ENCODE measurements at regions not wholly inside any gene's neighbourhood (a gene's known extent, or its start where the extent isn't known, plus 50 kb on each side); places are given as distances from the start of the nearest gene placed in this dataset.

DNA sequence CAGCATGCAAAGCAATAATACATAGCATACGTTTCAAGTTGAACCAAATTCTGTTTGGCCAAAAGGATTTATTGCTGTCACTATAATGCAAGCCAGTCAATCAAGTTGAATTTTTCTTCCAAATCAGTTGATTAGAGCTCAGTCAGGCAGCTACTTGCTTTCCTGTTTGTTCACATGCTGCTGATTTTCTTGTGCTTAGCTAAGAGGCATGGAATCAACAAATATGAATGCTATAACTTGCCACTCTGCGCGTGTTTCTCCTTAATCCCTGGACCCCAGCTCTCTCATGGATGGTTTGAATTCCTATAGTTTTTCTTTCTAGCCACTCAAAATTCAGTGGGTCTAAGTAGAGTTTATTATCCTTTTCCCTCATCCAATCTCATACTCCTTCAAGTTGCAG lies 311.3 kb downstream of the KLF5 start:
- H3K36me3 ChIP-seq (ENCODE audit: insufficient read depth, insufficient read length, low read length): no peaks in the 10 kb centered on the region
- no peaks in the 10 kb centered on the region for H3K9me3 ChIP-seq (ENCODE audit: insufficient read depth, low read length)
- TF ChIP-seq SUZ12 (IDR thresholded peaks at IDR 0.05; ENCODE audit: extremely low read depth, insufficient read depth, insufficient read length): no peak
- no peak for TF ChIP-seq ZNF274 (IDR thresholded peaks at IDR 0.05; ENCODE audit: low read depth, low read length)
- no peak for TF ChIP-seq YY1 (IDR thresholded peaks at IDR 0.05; ENCODE audit: insufficient read depth, insufficient read length)
- no peak overlapping the region for H3K9ac ChIP-seq (ENCODE audit: insufficient read length, low read depth)
- DNase-seq (ENCODE audit: low read depth, low spot score): no peak
- H3K4me1 ChIP-seq (ENCODE audit: insufficient read depth, insufficient read length): no peaks in the 10 kb centered on the region
- H3K4me3 ChIP-seq (ENCODE audit: insufficient read length, low read depth): no peak overlapping the region
- no peaks in the 10 kb centered on the region for H3K27me3 ChIP-seq (ENCODE audit: insufficient read depth, insufficient read length)

- Histone ChIP-seq H3K4me3 (ENCODE audit: insufficient read length, low read depth) (no peak overlapping the region), H3K4me1 (ENCODE audit: insufficient read depth, insufficient read length) (no peaks in the 10 kb centered on the region), H3K36me3 (ENCODE audit: insufficient read depth, insufficient read length, low read length) (no peaks in the 10 kb centered on the region), H3K9ac (ENCODE audit: insufficient read length, low read depth) (no peak overlapping the region), H3K9me3 (ENCODE audit: insufficient read depth, low read length) (no peaks in the 10 kb centered on the region), H3K27me3 (ENCODE audit: insufficient read depth, insufficient read length) (no peaks in the 10 kb centered on the region)
- DNase-seq (ENCODE audit: low read depth, low spot score): no peak
- TF ChIP-seq YY1 (IDR thresholded peaks at IDR 0.05; ENCODE audit: insufficient read depth, insufficient read length): no peak
- no peak for TF ChIP-seq SUZ12 (IDR thresholded peaks at IDR 0.05; ENCODE audit: extremely low read depth, insufficient read depth, insufficient read length)
- no peak for TF ChIP-seq ZNF274 (IDR thresholded peaks at IDR 0.05; ENCODE audit: low read depth, low read length)
Observed at GRCh38 chr13:73369095-73369494, 310.3 kb downstream of the KLF5 start.

GRCh38 chr13:73368608-73369007 lies 309.8 kb downstream of the KLF5 start:
- Histone ChIP-seq H3K4me1 (ENCODE audit: insufficient read depth, insufficient read length) (no peaks in the 10 kb centered on the region), H3K9me3 (ENCODE audit: insufficient read depth, low read length) (no peaks in the 10 kb centered on the region), H3K36me3 (ENCODE audit: insufficient read depth, insufficient read length, low read length) (no peaks in the 10 kb centered on the region), H3K4me3 (ENCODE audit: insufficient read length, low read depth) (no peak overlapping the region), H3K27me3 (ENCODE audit: insufficient read depth, insufficient read length) (no peaks in the 10 kb centered on the region), H3K9ac (ENCODE audit: insufficient read length, low read depth) (no peak overlapping the region)
- DNase-seq (ENCODE audit: low read depth, low spot score): no peak
- TF ChIP-seq ZNF274 (IDR thresholded peaks at IDR 0.05; ENCODE audit: low read depth, low read length): no peak
- TF ChIP-seq YY1 (IDR thresholded peaks at IDR 0.05; ENCODE audit: insufficient read depth, insufficient read length): no peak
- no peak for TF ChIP-seq SUZ12 (IDR thresholded peaks at IDR 0.05; ENCODE audit: extremely low read depth, insufficient read depth, insufficient read length)

- Histone ChIP-seq H3K4me3 (ENCODE audit: insufficient read length, low read depth) (no peak overlapping the region), H3K4me1 (ENCODE audit: insufficient read depth, insufficient read length) (no peaks in the 10 kb centered on the region), H3K36me3 (ENCODE audit: insufficient read depth, insufficient read length, low read length) (no peaks in the 10 kb centered on the region), H3K9ac (ENCODE audit: insufficient read length, low read depth) (no peak overlapping the region), H3K27me3 (ENCODE audit: insufficient read depth, insufficient read length) (no peaks in the 10 kb centered on the region), H3K9me3 (ENCODE audit: insufficient read depth, low read length) (no peaks in the 10 kb centered on the region)
- TF ChIP-seq YY1 (IDR thresholded peaks at IDR 0.05; ENCODE audit: insufficient read depth, insufficient read length) (no peak), SUZ12 (IDR thresholded peaks at IDR 0.05; ENCODE audit: extremely low read depth, insufficient read depth, insufficient read length) (no peak), ZNF274 (IDR thresholded peaks at IDR 0.05; ENCODE audit: low read depth, low read length) (no peak)
- no peak for DNase-seq (ENCODE audit: low read depth, low spot score)
Observed at GRCh38 chr13:73367886-73368285, 309.1 kb downstream of the KLF5 start.

DNA sequence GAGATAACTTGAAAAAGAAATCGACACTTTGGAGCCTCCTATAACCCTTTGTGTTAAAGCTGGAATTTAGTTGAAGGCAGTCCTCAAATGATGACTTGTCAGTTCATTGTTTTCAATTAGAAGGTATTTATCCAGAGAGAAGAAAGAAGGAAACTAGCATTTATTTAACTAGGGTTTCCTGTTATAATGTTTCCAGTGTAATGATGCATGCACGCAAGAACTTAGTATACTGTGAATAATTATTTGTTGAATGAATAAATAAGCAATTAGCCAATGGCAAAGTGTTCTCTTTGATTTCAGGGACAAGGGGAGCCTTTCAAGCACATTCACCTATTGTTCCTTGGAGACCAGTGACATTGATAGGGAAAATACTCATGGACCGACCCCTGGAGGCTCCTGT lies 307.4 kb downstream of the KLF5 start:
- DNase-seq (ENCODE audit: low read depth, low spot score): no peak
- Histone ChIP-seq H3K27me3 (ENCODE audit: insufficient read depth, insufficient read length) (no peaks in the 10 kb centered on the region), H3K36me3 (ENCODE audit: insufficient read depth, insufficient read length, low read length) (no peaks in the 10 kb centered on the region), H3K9me3 (ENCODE audit: insufficient read depth, low read length) (no peaks in the 10 kb centered on the region), H3K9ac (ENCODE audit: insufficient read length, low read depth) (no peak overlapping the region), H3K4me1 (ENCODE audit: insufficient read depth, insufficient read length) (no peaks in the 10 kb centered on the region), H3K4me3 (ENCODE audit: insufficient read length, low read depth) (no peak overlapping the region)
- TF ChIP-seq SUZ12 (IDR thresholded peaks at IDR 0.05; ENCODE audit: extremely low read depth, insufficient read depth, insufficient read length) (no peak), ZNF274 (IDR thresholded peaks at IDR 0.05; ENCODE audit: low read depth, low read length) (no peak), YY1 (IDR thresholded peaks at IDR 0.05; ENCODE audit: insufficient read depth, insufficient read length) (no peak)

DNA sequence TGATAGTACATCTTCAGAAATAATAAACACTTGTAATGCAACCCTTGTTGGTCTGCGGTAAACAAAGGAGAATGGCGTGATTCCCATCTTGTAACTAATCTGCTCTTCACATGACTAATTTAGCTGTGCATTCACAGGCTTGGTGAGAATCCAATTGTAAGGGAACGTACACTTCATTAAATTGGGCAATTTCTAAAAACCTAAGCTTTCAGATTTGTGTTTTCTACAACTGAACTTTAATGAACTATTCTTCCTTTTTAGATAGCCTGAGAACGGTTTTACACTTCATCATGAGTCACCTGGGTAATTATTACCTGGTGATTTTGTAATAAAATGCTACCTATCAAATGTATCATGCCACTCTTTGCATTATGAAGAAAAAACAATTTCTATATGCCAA lies 306.9 kb downstream of the KLF5 start:
- no peak overlapping the region for H3K9ac ChIP-seq (ENCODE audit: insufficient read length, low read depth)
- no peaks in the 10 kb centered on the region for H3K27me3 ChIP-seq (ENCODE audit: insufficient read depth, insufficient read length)
- no peaks in the 10 kb centered on the region for H3K36me3 ChIP-seq (ENCODE audit: insufficient read depth, insufficient read length, low read length)
- no peaks in the 10 kb centered on the region for H3K4me1 ChIP-seq (ENCODE audit: insufficient read depth, insufficient read length)
- DNase-seq (ENCODE audit: low read depth, low spot score): no peak
- H3K4me3 ChIP-seq (ENCODE audit: insufficient read length, low read depth): no peak overlapping the region
- H3K9me3 ChIP-seq (ENCODE audit: insufficient read depth, low read length): no peaks in the 10 kb centered on the region
- TF ChIP-seq YY1 (IDR thresholded peaks at IDR 0.05; ENCODE audit: insufficient read depth, insufficient read length) (no peak), SUZ12 (IDR thresholded peaks at IDR 0.05; ENCODE audit: extremely low read depth, insufficient read depth, insufficient read length) (no peak), ZNF274 (IDR thresholded peaks at IDR 0.05; ENCODE audit: low read depth, low read length) (no peak)

DNA sequence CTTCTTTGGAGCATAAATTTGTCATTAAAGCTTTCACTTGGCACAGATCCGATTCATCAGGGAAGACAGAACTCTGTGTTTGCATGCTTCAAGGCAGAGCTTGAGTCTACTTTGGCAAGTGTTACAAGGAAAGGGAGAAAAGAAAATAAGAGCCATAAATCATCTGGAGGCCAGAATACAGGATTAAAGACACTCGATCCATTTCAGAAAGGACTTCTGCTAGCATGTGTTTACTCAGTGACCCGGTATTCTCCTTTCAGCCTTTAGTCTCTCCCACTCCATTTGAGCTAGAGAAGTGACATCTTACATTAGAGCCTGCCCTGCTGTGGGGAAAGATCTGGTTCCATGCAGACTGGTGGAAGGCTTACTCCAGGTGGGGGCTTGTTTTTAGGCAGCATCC lies 306.4 kb downstream of the KLF5 start:
- no peak overlapping the region for H3K4me3 ChIP-seq (ENCODE audit: insufficient read length, low read depth)
- H3K9ac ChIP-seq (ENCODE audit: insufficient read length, low read depth): no peak overlapping the region
- no peak for DNase-seq (ENCODE audit: low read depth, low spot score)
- no peaks in the 10 kb centered on the region for H3K4me1 ChIP-seq (ENCODE audit: insufficient read depth, insufficient read length)
- H3K36me3 ChIP-seq (ENCODE audit: insufficient read depth, insufficient read length, low read length): no peaks in the 10 kb centered on the region
- H3K9me3 ChIP-seq (ENCODE audit: insufficient read depth, low read length): no peaks in the 10 kb centered on the region
- no peak for TF ChIP-seq ZNF274 (IDR thresholded peaks at IDR 0.05; ENCODE audit: low read depth, low read length)
- no peak for TF ChIP-seq SUZ12 (IDR thresholded peaks at IDR 0.05; ENCODE audit: extremely low read depth, insufficient read depth, insufficient read length)
- TF ChIP-seq YY1 (IDR thresholded peaks at IDR 0.05; ENCODE audit: insufficient read depth, insufficient read length): no peak
- no peaks in the 10 kb centered on the region for H3K27me3 ChIP-seq (ENCODE audit: insufficient read depth, insufficient read length)

GRCh38 chr13:73364736-73365135 lies 305.9 kb downstream of the KLF5 start:
- no peak for DNase-seq (ENCODE audit: low read depth, low spot score)
- no peak for TF ChIP-seq YY1 (IDR thresholded peaks at IDR 0.05; ENCODE audit: insufficient read depth, insufficient read length)
- no peak for TF ChIP-seq ZNF274 (IDR thresholded peaks at IDR 0.05; ENCODE audit: low read depth, low read length)
- TF ChIP-seq SUZ12 (IDR thresholded peaks at IDR 0.05; ENCODE audit: extremely low read depth, insufficient read depth, insufficient read length): no peak
- H3K4me1 ChIP-seq (ENCODE audit: insufficient read depth, insufficient read length): no peaks in the 10 kb centered on the region
- H3K4me3 ChIP-seq (ENCODE audit: insufficient read length, low read depth): no peak overlapping the region
- H3K9ac ChIP-seq (ENCODE audit: insufficient read length, low read depth): no peak overlapping the region
- H3K27me3 ChIP-seq (ENCODE audit: insufficient read depth, insufficient read length): no peaks in the 10 kb centered on the region
- no peaks in the 10 kb centered on the region for H3K9me3 ChIP-seq (ENCODE audit: insufficient read depth, low read length)
- H3K36me3 ChIP-seq (ENCODE audit: insufficient read depth, insufficient read length, low read length): no peaks in the 10 kb centered on the region
